ENCODE measurements at regions not wholly inside any gene's neighbourhood (a gene's known extent, or its start where the extent isn't known, plus 50 kb on each side); places are given as distances from the start of the nearest gene placed in this dataset.

GRCh38 chr3:27903446-27903845 is 181.3 kb upstream of the EOMES start:
- Histone ChIP-seq H3K27me3 (ENCODE audit: control insufficient read depth, insufficient read depth, low read length) (no peaks in the 10 kb centered on the region), H3K4me3 (ENCODE audit: low read length in 3 of 3) (no peak overlapping the region), H3K27ac (ENCODE audit: low read depth in 2 of 2, low read length in 2 of 2) (no peak overlapping the region), H3K9me3 (ENCODE audit: control insufficient read depth in 2 of 3, insufficient read depth in 1 of 3, low read length in 3 of 3) (no peaks in the 10 kb centered on the region), H3K36me3 (ENCODE audit: control insufficient read depth in 2 of 3, insufficient read depth in 3 of 3, low read length in 3 of 3) (no peaks in the 10 kb centered on the region), H3K9ac (ENCODE audit: low read length in 3 of 3) (no peak overlapping the region), H3K4me1 (ENCODE audit: control insufficient read depth in 2 of 3, insufficient read depth in 2 of 3, low read depth in 1 of 3, low read length in 3 of 3) (no peaks in the 10 kb centered on the region)
- FAIRE-seq, result no peak
- DNase-seq, result no peak
- intact Hi-C loops (cut with DNase I), result no loop called here
- no peak for TF ChIP-seq CTCF (IDR thresholded peaks at IDR 0.05; ENCODE audit: borderline replicate concordance, extremely low read depth, insufficient read depth)

GRCh38 chr3:27905625-27906024 is 183.5 kb upstream of the EOMES start:
- Histone ChIP-seq H3K36me3 (ENCODE audit: control insufficient read depth in 2 of 3, insufficient read depth in 3 of 3, low read length in 3 of 3) (no peaks in the 10 kb centered on the region), H3K27me3 (ENCODE audit: control insufficient read depth, insufficient read depth, low read length) (no peaks in the 10 kb centered on the region), H3K4me3 (ENCODE audit: low read length in 3 of 3) (no peak overlapping the region), H3K4me1 (ENCODE audit: control insufficient read depth in 2 of 3, insufficient read depth in 2 of 3, low read depth in 1 of 3, low read length in 3 of 3) (no peaks in the 10 kb centered on the region), H3K9ac (ENCODE audit: low read length in 3 of 3) (no peak overlapping the region), H3K9me3 (ENCODE audit: control insufficient read depth in 2 of 3, insufficient read depth in 1 of 3, low read length in 3 of 3) (no peaks in the 10 kb centered on the region), H3K27ac (ENCODE audit: low read depth in 2 of 2, low read length in 2 of 2) (no peak overlapping the region)
- FAIRE-seq, result no peak
- no peak for DNase-seq
- no peak for TF ChIP-seq CTCF (IDR thresholded peaks at IDR 0.05; ENCODE audit: borderline replicate concordance, extremely low read depth, insufficient read depth)
- intact Hi-C loops (cut with DNase I), result no loop called here

GRCh38 chr3:27907148-27907547 is 185.0 kb upstream of the EOMES start:
- H3K9ac ChIP-seq (ENCODE audit: low read length in 3 of 3), result no peak overlapping the region
- no peak for DNase-seq
- H3K4me1 ChIP-seq (ENCODE audit: control insufficient read depth in 2 of 3, insufficient read depth in 2 of 3, low read depth in 1 of 3, low read length in 3 of 3), result no peaks in the 10 kb centered on the region
- H3K27ac ChIP-seq (ENCODE audit: low read depth in 2 of 2, low read length in 2 of 2), result no peak overlapping the region
- TF ChIP-seq CTCF (IDR thresholded peaks at IDR 0.05; ENCODE audit: borderline replicate concordance, extremely low read depth, insufficient read depth), result no peak
- H3K27me3 ChIP-seq (ENCODE audit: control insufficient read depth, insufficient read depth, low read length), result no peaks in the 10 kb centered on the region
- no peaks in the 10 kb centered on the region for H3K36me3 ChIP-seq (ENCODE audit: control insufficient read depth in 2 of 3, insufficient read depth in 3 of 3, low read length in 3 of 3)
- no peak overlapping the region for H3K4me3 ChIP-seq (ENCODE audit: low read length in 3 of 3)
- H3K9me3 ChIP-seq (ENCODE audit: control insufficient read depth in 2 of 3, insufficient read depth in 1 of 3, low read length in 3 of 3), result no peaks in the 10 kb centered on the region
- peak; percentile 66 for FAIRE-seq
- intact Hi-C loops (cut with DNase I), result no loop called here

- FAIRE-seq, result no peak
These were observed 185.8 kb upstream of the EOMES start for GRCh38 chr3:27907929-27908328.

More at GRCh38 chr3:27907929-27908328, 185.8 kb upstream of the EOMES start:
- Histone ChIP-seq H3K9me3 (ENCODE audit: control insufficient read depth in 2 of 3, insufficient read depth in 1 of 3, low read length in 3 of 3) (no peaks in the 10 kb centered on the region), H3K27ac (ENCODE audit: low read depth in 2 of 2, low read length in 2 of 2) (no peak overlapping the region), H3K27me3 (ENCODE audit: control insufficient read depth, insufficient read depth, low read length) (no peaks in the 10 kb centered on the region), H3K36me3 (ENCODE audit: control insufficient read depth in 2 of 3, insufficient read depth in 3 of 3, low read length in 3 of 3) (no peaks in the 10 kb centered on the region), H3K4me1 (ENCODE audit: control insufficient read depth in 2 of 3, insufficient read depth in 2 of 3, low read depth in 1 of 3, low read length in 3 of 3) (no peaks in the 10 kb centered on the region), H3K9ac (ENCODE audit: low read length in 3 of 3) (no peak overlapping the region), H3K4me3 (ENCODE audit: low read length in 3 of 3) (no peak overlapping the region)
- no peak for TF ChIP-seq CTCF (IDR thresholded peaks at IDR 0.05; ENCODE audit: borderline replicate concordance, extremely low read depth, insufficient read depth)
- intact Hi-C loops (cut with DNase I), result no loop called here
- DNase-seq, result no peak
